ENCODE measurements at regions not wholly inside any gene's neighbourhood (a gene's known extent, or its start where the extent isn't known, plus 50 kb on each side); places are given as distances from the start of the nearest gene placed in this dataset.

- no peaks in the 10 kb centered on the region for H3K9me3 Mint-ChIP-seq
- H3K27me3 Mint-ChIP-seq (ENCODE audit: low read depth), result no peaks in the 10 kb centered on the region
- H3K4me3 Mint-ChIP-seq, result no peak overlapping the region
- H3K36me3 Mint-ChIP-seq (ENCODE audit: insufficient read depth), result no peaks in the 10 kb centered on the region
- ATAC-seq (no peak), DNase-seq (no peak)
- peaks cover 28% of the 10 kb centered on the region for H3K4me1 Mint-ChIP-seq (ENCODE audit: low read depth)
Measured at GRCh38 chr20:17841751-17842215, 126.8 kb downstream of the SNX5 start.

GRCh38 chr20:17840423-17840822, 128.2 kb downstream of the SNX5 start:
- H3K4me3 Mint-ChIP-seq, result no peak overlapping the region
- H3K27me3 Mint-ChIP-seq (ENCODE audit: low read depth), result no peaks in the 10 kb centered on the region
- ATAC-seq (no peak), DNase-seq (no peak)
- peaks cover 18% of the 10 kb centered on the region for H3K4me1 Mint-ChIP-seq (ENCODE audit: low read depth)
- H3K9me3 Mint-ChIP-seq, result no peaks in the 10 kb centered on the region
- H3K36me3 Mint-ChIP-seq (ENCODE audit: insufficient read depth), result no peaks in the 10 kb centered on the region

- Mint-ChIP-seq H3K4me3 (no peak overlapping the region), H3K27me3 (ENCODE audit: low read depth) (no peaks in the 10 kb centered on the region), H3K9me3 (no peaks in the 10 kb centered on the region), H3K4me1 (ENCODE audit: low read depth) (peaks cover 6% of the 10 kb centered on the region), H3K36me3 (ENCODE audit: insufficient read depth) (no peaks in the 10 kb centered on the region)
- no peak for DNase-seq
- ATAC-seq, result no peak
Measured at GRCh38 chr20:17838921-17839320, 129.7 kb downstream of the SNX5 start.

GRCh38 chr20:17837179-17837578, 131.4 kb downstream of the SNX5 start:
- no peaks in the 10 kb centered on the region for H3K27me3 Mint-ChIP-seq (ENCODE audit: low read depth)
- H3K4me1 Mint-ChIP-seq (ENCODE audit: low read depth), result no peaks in the 10 kb centered on the region
- DNase-seq (no peak), ATAC-seq (no peak)
- H3K9me3 Mint-ChIP-seq, result no peaks in the 10 kb centered on the region
- H3K4me3 Mint-ChIP-seq, result no peak overlapping the region
- no peaks in the 10 kb centered on the region for H3K36me3 Mint-ChIP-seq (ENCODE audit: insufficient read depth)

GRCh38 chr20:17836303-17836861, 132.2 kb downstream of the SNX5 start:
- no peak for DNase-seq
- Mint-ChIP-seq H3K27me3 (ENCODE audit: low read depth) (peaks cover 3% of the 10 kb centered on the region), H3K9me3 (no peaks in the 10 kb centered on the region), H3K4me3 (no peak overlapping the region), H3K4me1 (ENCODE audit: low read depth) (no peaks in the 10 kb centered on the region), H3K36me3 (ENCODE audit: insufficient read depth) (no peaks in the 10 kb centered on the region)
- no peak for ATAC-seq

GRCh38 chr20:17835934-17836300, 132.7 kb downstream of the SNX5 start:
- ATAC-seq, result no peak
- no peak overlapping the region for H3K4me3 Mint-ChIP-seq

GRCh38 chr20:17835240-17835933, 133.2 kb downstream of the SNX5 start:
- H3K36me3 Mint-ChIP-seq (ENCODE audit: insufficient read depth), result no peaks in the 10 kb centered on the region
- H3K27me3 Mint-ChIP-seq (ENCODE audit: low read depth), result peaks cover 3% of the 10 kb centered on the region
- no peak overlapping the region for H3K4me3 Mint-ChIP-seq
- no peaks in the 10 kb centered on the region for H3K4me1 Mint-ChIP-seq (ENCODE audit: low read depth)
- DNase-seq (no peak), ATAC-seq (no peak)
- H3K9me3 Mint-ChIP-seq, result no peaks in the 10 kb centered on the region

More at GRCh38 chr20:17835934-17836300, 132.7 kb downstream of the SNX5 start:
- Mint-ChIP-seq H3K36me3 (ENCODE audit: insufficient read depth) (no peaks in the 10 kb centered on the region), H3K27me3 (ENCODE audit: low read depth) (peaks cover 3% of the 10 kb centered on the region), H3K9me3 (no peaks in the 10 kb centered on the region), H3K4me1 (ENCODE audit: low read depth) (no peaks in the 10 kb centered on the region)
- DNase-seq, result no peak

- Mint-ChIP-seq H3K4me1 (ENCODE audit: low read depth) (no peaks in the 10 kb centered on the region), H3K4me3 (no peak overlapping the region), H3K9me3 (no peaks in the 10 kb centered on the region), H3K36me3 (ENCODE audit: insufficient read depth) (no peaks in the 10 kb centered on the region), H3K27me3 (ENCODE audit: low read depth) (peaks cover 3% of the 10 kb centered on the region)
- no peak for ATAC-seq
- DNase-seq, result no peak
Measured at GRCh38 chr20:17834804-17835203, 133.8 kb downstream of the SNX5 start.

- ATAC-seq, result no peak
- peaks cover 3% of the 10 kb centered on the region for H3K27me3 Mint-ChIP-seq (ENCODE audit: low read depth)
- no peaks in the 10 kb centered on the region for H3K9me3 Mint-ChIP-seq
- no peaks in the 10 kb centered on the region for H3K4me1 Mint-ChIP-seq (ENCODE audit: low read depth)
- no peak for DNase-seq
- no peak overlapping the region for H3K4me3 Mint-ChIP-seq
- no peaks in the 10 kb centered on the region for H3K36me3 Mint-ChIP-seq (ENCODE audit: insufficient read depth)
Measured at GRCh38 chr20:17833036-17833674, 133.4 kb downstream of the BANF2 start.

- ATAC-seq, result no peak
- Mint-ChIP-seq H3K36me3 (ENCODE audit: insufficient read depth) (no peaks in the 10 kb centered on the region), H3K4me1 (ENCODE audit: low read depth) (no peaks in the 10 kb centered on the region), H3K9me3 (no peaks in the 10 kb centered on the region), H3K4me3 (no peak overlapping the region), H3K27me3 (ENCODE audit: low read depth) (peaks cover 3% of the 10 kb centered on the region)
- DNase-seq, result no peak
Measured at GRCh38 chr20:17832236-17832915, 132.6 kb downstream of the BANF2 start.

GRCh38 chr20:17828598-17829144, 128.9 kb downstream of the BANF2 start:
- no peak overlapping the region for H3K4me3 Mint-ChIP-seq
- no peaks in the 10 kb centered on the region for H3K4me1 Mint-ChIP-seq (ENCODE audit: low read depth)
- DNase-seq (no peak), ATAC-seq (no peak)
- no peaks in the 10 kb centered on the region for H3K36me3 Mint-ChIP-seq (ENCODE audit: insufficient read depth)
- peaks cover 3% of the 10 kb centered on the region for H3K27me3 Mint-ChIP-seq (ENCODE audit: low read depth)
- no peaks in the 10 kb centered on the region for H3K9me3 Mint-ChIP-seq

- Mint-ChIP-seq H3K36me3 (ENCODE audit: insufficient read depth) (no peaks in the 10 kb centered on the region), H3K4me1 (ENCODE audit: low read depth) (no peaks in the 10 kb centered on the region), H3K27me3 (ENCODE audit: low read depth) (peaks cover 3% of the 10 kb centered on the region), H3K9me3 (no peaks in the 10 kb centered on the region), H3K4me3 (no peak overlapping the region)
- ATAC-seq (no peak), DNase-seq (no peak)
Measured at GRCh38 chr20:17827759-17828559, 128.2 kb downstream of the BANF2 start.

GRCh38 chr20:17827079-17827478, 127.3 kb downstream of the BANF2 start:
- no peaks in the 10 kb centered on the region for H3K9me3 Mint-ChIP-seq
- no peaks in the 10 kb centered on the region for H3K4me1 Mint-ChIP-seq (ENCODE audit: low read depth)
- no peak overlapping the region for H3K4me3 Mint-ChIP-seq
- ATAC-seq, result no peak
- H3K27me3 Mint-ChIP-seq (ENCODE audit: low read depth), result peaks cover 3% of the 10 kb centered on the region
- H3K36me3 Mint-ChIP-seq (ENCODE audit: insufficient read depth), result no peaks in the 10 kb centered on the region
- DNase-seq, result no peak

Measured in activated T-cell treated with anti-CD3 and anti-CD28 coated beads, Interleukin-2, amount 50 U/mL, for 4 hours (primary cell).